GM21529 (cell line): ENCODE measurements at regions not wholly inside any gene's neighbourhood (a gene's known extent, or its start where the extent isn't known, plus 50 kb on each side); places are given as distances from the start of the nearest gene placed in this dataset.

Experiments
- ATAC-seq: cut with Tn5 transposase; IDR thresholded peaks from one replicate; pipeline ENCODE4 v1.9.1; 2021; ENCODE audit not compliant: unreplicated experiment

GRCh38 chr21:35336534-35336933 lies 287.4 kb upstream of the RUNX1 start:
- ATAC-seq, result no peak

- no peak for ATAC-seq
Measured at GRCh38 chr21:35335951-35336446, 286.9 kb upstream of the RUNX1 start.

- ATAC-seq, result no peak
Measured at GRCh38 chr21:35333831-35334618, 284.9 kb upstream of the RUNX1 start.

- no peak for ATAC-seq
Measured at GRCh38 chr21:35332841-35333426, 283.8 kb upstream of the RUNX1 start.

- ATAC-seq, result no peak
Measured at GRCh38 chr21:35329940-35330660, 281.0 kb upstream of the RUNX1 start.

- no peak for ATAC-seq
Measured at GRCh38 chr21:35328856-35329455, 279.9 kb upstream of the RUNX1 start.

GRCh38 chr21:35326677-35327076 lies 277.6 kb upstream of the RUNX1 start:
- ATAC-seq, result no peak

GRCh38 chr21:35325953-35326352 lies 276.9 kb upstream of the RUNX1 start:
- ATAC-seq, result no peak

GRCh38 chr21:35324372-35325220 lies 275.5 kb upstream of the RUNX1 start:
- ATAC-seq, result no peak

- ATAC-seq, result no peak
Measured at GRCh38 chr21:35323947-35324346, 274.8 kb upstream of the RUNX1 start.

GRCh38 chr21:35321322-35322200 lies 272.5 kb upstream of the RUNX1 start:
- no peak for ATAC-seq

GRCh38 chr21:35319684-35320283 lies 270.7 kb upstream of the RUNX1 start:
- ATAC-seq, result no peak

GRCh38 chr21:35316933-35317332 lies 267.8 kb upstream of the RUNX1 start:
- no peak for ATAC-seq

- no peak for ATAC-seq
Measured at GRCh38 chr21:35316456-35316855, 267.4 kb upstream of the RUNX1 start.

- no peak for ATAC-seq
Measured at GRCh38 chr21:35314857-35315582, 265.9 kb upstream of the RUNX1 start.

GRCh38 chr21:35311985-35312384 lies 262.9 kb upstream of the RUNX1 start:
- ATAC-seq, result no peak

GRCh38 chr21:35309316-35309715 lies 260.2 kb upstream of the RUNX1 start:
- ATAC-seq, result no peak

- ATAC-seq, result no peak
Measured at GRCh38 chr21:35303085-35303484, 254.0 kb upstream of the RUNX1 start.

- ATAC-seq, result no peak
Measured at GRCh38 chr21:35298757-35299156, 249.7 kb upstream of the RUNX1 start.
